Lung (tissue), 12 donors: ENCODE measurements at regions not wholly inside any gene's neighbourhood (a gene's known extent, or its start where the extent isn't known, plus 50 kb on each side); places are given as distances from the start of the nearest gene placed in this dataset. TPM values are rescaled to one million over a fixed set of nuclear protein-coding genes. Genes with fewer than 3 reads are reported as not detected.

Source experiments
- ATAC-seq: fragments of 200-7000 bp; cut with Tn5 transposase; one replicate; pipeline ENCODE4 v1.9.1; 2020; ENCODE audit warnings: moderate number of reproducible peaks; ENCODE audit not compliant: insufficient read depth, low FRiP score
- DNase-seq, 3 donors: peaks; one replicate each; pipeline ENCODE4 v3.0.0-alpha.2; 2013 to 2017
- H3K27ac ChIP-seq, 2 donors: one replicate each; pipeline ENCODE4 v1.5.1; 2013; ENCODE audit warnings: mild to moderate bottlenecking in 2 of 2, moderate library complexity in 2 of 2, control low read depth in 1 of 2, inconsistent platforms in 1 of 2, low read depth in 1 of 2, low read length in 1 of 2
- H3K27me3 ChIP-seq, 3 donors: one replicate each; pipeline ENCODE4 v1.5.1; 2013; ENCODE audit warnings: low read length in 2 of 3; ENCODE audit not compliant: control insufficient read depth in 3 of 3, insufficient read depth in 3 of 3
- H3K36me3 ChIP-seq, 4 donors: one replicate each; pipeline ENCODE4 v1.5.1; 2013; ENCODE audit warnings: low read length in 4 of 4, mild to moderate bottlenecking in 1 of 4, moderate library complexity in 1 of 4; ENCODE audit not compliant: control insufficient read depth in 4 of 4, insufficient read depth in 4 of 4
- H3K4me1 ChIP-seq, 5 donors: one replicate each; pipeline ENCODE4 v1.5.1; 2013; ENCODE audit warnings: low read length in 5 of 5, mild to moderate bottlenecking in 2 of 5, moderate library complexity in 1 of 5; ENCODE audit not compliant: control insufficient read depth in 5 of 5, insufficient read depth in 5 of 5
- H3K4me3 ChIP-seq: one replicate; pipeline ENCODE4 v1.5.1; 2013; ENCODE audit warnings: mild to moderate bottlenecking, control low read depth, moderate library complexity
- H3K9ac ChIP-seq, 2 donors: one replicate each; pipeline ENCODE4 v1.5.1; 2013; ENCODE audit warnings: low read length in 2 of 2, control low read depth in 1 of 2; ENCODE audit not compliant: insufficient read depth in 1 of 2
- H3K9me3 ChIP-seq, 4 donors: one replicate each; pipeline ENCODE4 v1.5.1; 2013; ENCODE audit warnings: low read length in 3 of 4, mild to moderate bottlenecking in 1 of 4, moderate library complexity in 1 of 4; ENCODE audit not compliant: control insufficient read depth in 4 of 4, insufficient read depth in 3 of 4
- WGBS, 2 donors: extraction: QIAGEN DNeasy Blood & Tissue Kit; methylation state at CpG; one replicate each; pipeline ENCODE4 v1.1.7; 2013; 5-methylcytosine and 5-hydroxymethylcytosine counted together
- small RNA-seq: library from RNA; depleted of rRNA; stranded (forward); fragments of <200 nt; gene quantifications from one replicate; pipeline ENCODE3, GENCODE V24; 2014; ENCODE audit warnings: low replicate concordance
- TF ChIP-seq, protein P1 (sequence below): IDR thresholded peaks from 2 replicates; pipeline ENCODE4 v1.5.1; 2012; ENCODE audit warnings: mild to moderate bottlenecking; ENCODE audit errors: control extremely low read depth, extremely low read depth
- donor health status: control.
- donor health status: control.
- donor health status: Bipolar disorder and iron deficiency.
- donor health status: healthy.
- donor health status: DM: yes; HTN: yes; CAD: no.

DNA sequence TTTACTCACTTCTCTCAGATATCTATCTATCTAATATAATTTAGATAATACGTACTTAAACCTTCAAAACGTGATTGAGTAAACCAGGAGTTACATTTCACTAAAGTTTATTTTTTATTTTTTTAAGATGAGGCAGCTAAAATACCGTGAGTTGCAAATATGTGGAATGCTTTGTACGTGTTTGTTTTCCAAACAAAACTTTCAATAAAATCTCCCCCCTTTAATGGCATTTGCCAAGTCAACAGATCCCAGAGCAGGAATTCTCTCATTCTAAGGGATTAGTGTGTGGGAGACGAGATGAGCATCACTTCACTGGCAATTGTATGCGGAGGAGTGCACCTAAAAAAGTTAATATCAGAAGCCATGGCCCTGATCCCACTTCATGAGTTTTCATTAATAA is 53.7 kb upstream of the MAGI2 start:
- Histone ChIP-seq H3K9me3 (no peaks in the 10 kb centered on the region), H3K9ac (no peak overlapping the region), H3K4me3 (no peak overlapping the region), H3K27me3 (no peaks in the 10 kb centered on the region), H3K36me3 (no peaks in the 10 kb centered on the region), H3K27ac (no peak overlapping the region), H3K4me1 (peaks cover 0 to 5% (median 0%) of the 10 kb centered on the region in 5 donors)
- no peak for DNase-seq
- 74 to 75% methylated on average over 6 of the region's 6 CpGs for WGBS, 2 donors
- ATAC-seq: no peak
- TF ChIP-seq, protein P1, sequence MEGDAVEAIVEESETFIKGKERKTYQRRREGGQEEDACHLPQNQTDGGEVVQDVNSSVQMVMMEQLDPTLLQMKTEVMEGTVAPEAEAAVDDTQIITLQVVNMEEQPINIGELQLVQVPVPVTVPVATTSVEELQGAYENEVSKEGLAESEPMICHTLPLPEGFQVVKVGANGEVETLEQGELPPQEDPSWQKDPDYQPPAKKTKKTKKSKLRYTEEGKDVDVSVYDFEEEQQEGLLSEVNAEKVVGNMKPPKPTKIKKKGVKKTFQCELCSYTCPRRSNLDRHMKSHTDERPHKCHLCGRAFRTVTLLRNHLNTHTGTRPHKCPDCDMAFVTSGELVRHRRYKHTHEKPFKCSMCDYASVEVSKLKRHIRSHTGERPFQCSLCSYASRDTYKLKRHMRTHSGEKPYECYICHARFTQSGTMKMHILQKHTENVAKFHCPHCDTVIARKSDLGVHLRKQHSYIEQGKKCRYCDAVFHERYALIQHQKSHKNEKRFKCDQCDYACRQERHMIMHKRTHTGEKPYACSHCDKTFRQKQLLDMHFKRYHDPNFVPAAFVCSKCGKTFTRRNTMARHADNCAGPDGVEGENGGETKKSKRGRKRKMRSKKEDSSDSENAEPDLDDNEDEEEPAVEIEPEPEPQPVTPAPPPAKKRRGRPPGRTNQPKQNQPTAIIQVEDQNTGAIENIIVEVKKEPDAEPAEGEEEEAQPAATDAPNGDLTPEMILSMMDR: no peak

DNA sequence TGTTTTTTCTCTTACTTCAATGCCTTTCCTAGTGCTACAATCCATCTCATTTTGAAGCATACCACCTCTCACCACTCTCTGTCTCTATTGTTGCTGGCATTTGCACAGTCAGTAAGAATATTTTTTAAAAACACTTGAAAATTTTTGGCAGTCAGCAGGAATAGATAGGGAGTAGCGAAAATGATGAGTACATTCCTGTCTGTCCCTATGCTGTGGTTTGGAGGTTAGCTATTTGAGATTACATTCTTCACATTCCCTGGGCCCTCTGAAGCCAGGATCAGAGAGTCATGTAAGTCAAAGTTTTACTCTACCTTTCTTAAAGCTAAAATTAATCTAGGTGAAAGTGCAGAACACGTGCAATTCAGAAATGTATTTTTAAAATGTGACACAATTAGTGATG is 53.0 kb upstream of the MAGI2 start:
- Histone ChIP-seq H3K4me1 (peaks cover 0 to 5% (median 0%) of the 10 kb centered on the region in 5 donors), H3K9me3 (no peaks in the 10 kb centered on the region), H3K9ac (no peak overlapping the region), H3K4me3 (no peak overlapping the region), H3K27me3 (no peaks in the 10 kb centered on the region), H3K27ac (no peak overlapping the region), H3K36me3 (no peaks in the 10 kb centered on the region)
- DNase-seq (no peak), ATAC-seq (no peak)
- 53 to 80% methylated on average over 2 of the region's 2 CpGs for WGBS, 2 donors
- TF ChIP-seq, protein P1: no peak

DNA sequence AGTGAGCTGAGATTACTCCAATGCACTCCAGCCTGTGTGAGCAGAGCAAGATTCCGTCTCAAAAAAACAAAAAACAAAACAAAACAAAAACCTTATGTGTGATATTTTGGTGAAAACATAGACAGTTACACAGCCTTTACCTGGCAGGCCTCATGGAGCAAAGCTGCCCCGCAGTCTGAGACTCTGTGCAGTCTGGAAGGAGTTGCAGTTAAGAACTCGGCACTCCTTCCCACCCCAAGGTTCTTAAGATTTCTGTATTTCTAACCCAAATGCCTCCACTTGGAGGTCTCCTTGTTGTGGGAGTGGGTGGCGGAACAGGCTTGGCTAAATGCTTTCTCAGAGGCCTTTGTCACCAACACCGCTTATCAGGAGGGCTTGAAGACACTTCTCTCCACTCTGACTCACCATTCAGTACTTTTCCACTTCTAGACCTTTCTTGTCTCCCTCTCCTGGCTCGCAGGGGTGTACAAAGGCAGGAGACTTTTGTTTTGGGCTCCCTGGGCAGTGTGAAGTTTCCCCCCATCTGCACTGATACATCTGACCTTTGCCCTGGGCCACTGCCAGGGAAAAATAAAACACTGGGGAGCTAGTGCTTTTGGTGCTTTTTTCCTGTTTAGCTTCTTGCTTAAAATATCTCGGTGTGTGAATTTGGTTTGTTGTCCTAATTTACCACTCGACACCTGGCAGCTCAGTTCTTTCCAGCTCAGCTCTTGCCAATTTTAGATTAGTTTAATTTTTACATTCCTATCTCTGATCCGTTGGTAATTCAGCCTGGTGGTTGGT is 51.3 kb upstream of the MAGI2 start:
- DNase-seq: no peak
- ATAC-seq: no peak
- no peaks in the 10 kb centered on the region for H3K9me3 ChIP-seq
- TF ChIP-seq, protein P1: no peak
- WGBS, 2 donors: 59 to 76% methylated on average over 9 of the region's 9 CpGs
- H3K4me1 ChIP-seq: peaks cover 0 to 5% (median 0%) of the 10 kb centered on the region in 5 donors
- no peaks in the 10 kb centered on the region for H3K27me3 ChIP-seq
- H3K36me3 ChIP-seq: no peaks in the 10 kb centered on the region
- peak overlapping the region in 1 of 2 donors; percentile 32 for H3K27ac ChIP-seq
- H3K9ac ChIP-seq: no peak overlapping the region
- H3K4me3 ChIP-seq: no peak overlapping the region

Small RNAs in the stretch of these regions (small RNA-seq; reads per million reads assigned to genes)
- gene RNA5SP234 (not detected), gene RNU6-849P (not detected)
